Rectal smooth muscle tissue (tissue), 1 donor: ENCODE measurements at regions not wholly inside any gene's neighbourhood (a gene's known extent, or its start where the extent isn't known, plus 50 kb on each side); places are given as distances from the start of the nearest gene placed in this dataset.
"Not testable (repeated sequence)": the region's sequence is repeated elsewhere in the genome, so short reads cannot be mapped to it uniquely, and the experiment has no call there.

Experiments
- H3K27ac ChIP-seq: one replicate; pipeline ENCODE4 v1.7.0; 2013; ENCODE audit warnings: low read depth, low read length, inconsistent platforms
- H3K27me3 ChIP-seq: one replicate; pipeline ENCODE4 v1.7.0; 2013; ENCODE audit warnings: low read length; ENCODE audit not compliant: control insufficient read depth, insufficient read depth
- H3K36me3 ChIP-seq: one replicate; pipeline ENCODE4 v1.7.0; 2013; ENCODE audit warnings: low read length; ENCODE audit not compliant: control insufficient read depth, insufficient read depth
- H3K4me1 ChIP-seq: one replicate; pipeline ENCODE4 v1.7.0; 2013; ENCODE audit warnings: low read length; ENCODE audit not compliant: control insufficient read depth, insufficient read depth
- H3K4me3 ChIP-seq: one replicate; pipeline ENCODE4 v1.7.0; 2013; ENCODE audit warnings: low read length
- H3K9ac ChIP-seq: one replicate; pipeline ENCODE4 v1.7.0; 2013; ENCODE audit warnings: low read length

GRCh38 chr4:10787365-10787764, 102.8 kb upstream of the CLNK start:
- H3K4me1 ChIP-seq, result peaks cover 4% of the 10 kb centered on the region
- no peak overlapping the region for H3K4me3 ChIP-seq
- no peaks in the 10 kb centered on the region for H3K27me3 ChIP-seq
- H3K27ac ChIP-seq, result no peak overlapping the region
- no peaks in the 10 kb centered on the region for H3K36me3 ChIP-seq
- H3K9ac ChIP-seq, result no peak overlapping the region

GRCh38 chr4:10784621-10785020, 100.1 kb upstream of the CLNK start:
- H3K4me1 ChIP-seq, result peaks cover 4% of the 10 kb centered on the region
- no peak overlapping the region for H3K27ac ChIP-seq
- no peaks in the 10 kb centered on the region for H3K27me3 ChIP-seq
- H3K36me3 ChIP-seq, result no peaks in the 10 kb centered on the region
- no peak overlapping the region for H3K4me3 ChIP-seq
- no peak overlapping the region for H3K9ac ChIP-seq

- H3K4me3 ChIP-seq, result no peak overlapping the region
- H3K27me3 ChIP-seq, result no peaks in the 10 kb centered on the region
- H3K36me3 ChIP-seq, result no peaks in the 10 kb centered on the region
These were observed 98.8 kb upstream of the CLNK start for GRCh38 chr4:10783351-10783750.

GRCh38 chr4:10781805-10782204, 97.2 kb upstream of the CLNK start:
- no peaks in the 10 kb centered on the region for H3K36me3 ChIP-seq
- H3K9ac ChIP-seq, result no peak overlapping the region
- H3K27ac ChIP-seq, result no peak overlapping the region
- no peak overlapping the region for H3K4me3 ChIP-seq
- H3K4me1 ChIP-seq, result peaks cover 4% of the 10 kb centered on the region
- no peaks in the 10 kb centered on the region for H3K27me3 ChIP-seq

More at GRCh38 chr4:10783351-10783750, 98.8 kb upstream of the CLNK start:
- no peak overlapping the region for H3K9ac ChIP-seq
- H3K4me1 ChIP-seq, result peaks cover 4% of the 10 kb centered on the region
- no peak overlapping the region for H3K27ac ChIP-seq

- not testable (repeated sequence) for H3K36me3 ChIP-seq, H3K4me1 ChIP-seq, H3K27ac ChIP-seq, H3K4me3 ChIP-seq, H3K9ac ChIP-seq, H3K27me3 ChIP-seq
These were observed 96.2 kb upstream of the CLNK start for GRCh38 chr4:10780803-10781202.

- not testable (repeated sequence) for H3K9ac ChIP-seq, H3K27me3 ChIP-seq, H3K27ac ChIP-seq, H3K4me3 ChIP-seq, H3K36me3 ChIP-seq, H3K4me1 ChIP-seq
These were observed 90.6 kb upstream of the CLNK start for GRCh38 chr4:10775132-10775531.

- H3K4me3 ChIP-seq, result no peak overlapping the region
- H3K27ac ChIP-seq, result no peak overlapping the region
- no peaks in the 10 kb centered on the region for H3K27me3 ChIP-seq
- no peaks in the 10 kb centered on the region for H3K36me3 ChIP-seq
- H3K4me1 ChIP-seq, result no peaks in the 10 kb centered on the region
- no peak overlapping the region for H3K9ac ChIP-seq
These were observed 89.1 kb upstream of the CLNK start for GRCh38 chr4:10773656-10774055.

- no peaks in the 10 kb centered on the region for H3K4me1 ChIP-seq
- no peaks in the 10 kb centered on the region for H3K36me3 ChIP-seq
- no peak overlapping the region for H3K27ac ChIP-seq
- H3K9ac ChIP-seq, result no peak overlapping the region
- no peak overlapping the region for H3K4me3 ChIP-seq
- no peaks in the 10 kb centered on the region for H3K27me3 ChIP-seq
These were observed 88.4 kb upstream of the CLNK start for GRCh38 chr4:10773010-10773409.

- no peaks in the 10 kb centered on the region for H3K4me1 ChIP-seq
- H3K27ac ChIP-seq, result no peak overlapping the region
- H3K36me3 ChIP-seq, result no peaks in the 10 kb centered on the region
- H3K4me3 ChIP-seq, result no peak overlapping the region
- no peak overlapping the region for H3K9ac ChIP-seq
- no peaks in the 10 kb centered on the region for H3K27me3 ChIP-seq
These were observed 80.8 kb upstream of the CLNK start for GRCh38 chr4:10765386-10765785.

- H3K27me3 ChIP-seq, result no peaks in the 10 kb centered on the region
- H3K36me3 ChIP-seq, result no peaks in the 10 kb centered on the region
- no peaks in the 10 kb centered on the region for H3K4me1 ChIP-seq
- no peak overlapping the region for H3K4me3 ChIP-seq
- H3K9ac ChIP-seq, result no peak overlapping the region
- H3K27ac ChIP-seq, result no peak overlapping the region
These were observed 78.0 kb upstream of the CLNK start for GRCh38 chr4:10762561-10762960.

- Histone ChIP-seq H3K27me3 (no peaks in the 10 kb centered on the region), H3K27ac (no peak overlapping the region), H3K9ac (no peak overlapping the region)
These were observed 77.3 kb upstream of the CLNK start for GRCh38 chr4:10761903-10762302.

GRCh38 chr4:10760086-10760485, 75.5 kb upstream of the CLNK start:
- no peak overlapping the region for H3K4me3 ChIP-seq
- H3K27me3 ChIP-seq, result no peaks in the 10 kb centered on the region
- H3K36me3 ChIP-seq, result no peaks in the 10 kb centered on the region
- H3K9ac ChIP-seq, result no peak overlapping the region
- no peaks in the 10 kb centered on the region for H3K4me1 ChIP-seq
- H3K27ac ChIP-seq, result no peak overlapping the region

More at GRCh38 chr4:10761903-10762302, 77.3 kb upstream of the CLNK start:
- Histone ChIP-seq H3K36me3 (no peaks in the 10 kb centered on the region), H3K4me1 (no peaks in the 10 kb centered on the region), H3K4me3 (no peak overlapping the region)

GRCh38 chr4:10758906-10759305, 74.3 kb upstream of the CLNK start:
- no peak overlapping the region for H3K4me3 ChIP-seq
- H3K9ac ChIP-seq, result no peak overlapping the region
- H3K27me3 ChIP-seq, result no peaks in the 10 kb centered on the region
- no peaks in the 10 kb centered on the region for H3K36me3 ChIP-seq
- no peaks in the 10 kb centered on the region for H3K4me1 ChIP-seq
- no peak overlapping the region for H3K27ac ChIP-seq
